ENCODE measurements at regions not wholly inside any gene's neighbourhood (a gene's known extent, or its start where the extent isn't known, plus 50 kb on each side); places are given as distances from the start of the nearest gene placed in this dataset.
"Not testable (repeated sequence)": the region's sequence is repeated elsewhere in the genome, so short reads cannot be mapped to it uniquely, and the experiment has no call there.

GRCh38 chr11:134858783-134859480 is 446.9 kb upstream of the B3GAT1 start:
- Mint-ChIP-seq H3K4me1 (ENCODE audit: low read depth) (no peaks in the 10 kb centered on the region), H3K9me3 (no peaks in the 10 kb centered on the region), H3K36me3 (ENCODE audit: low read depth) (no peaks in the 10 kb centered on the region), H3K27ac (no peak overlapping the region), H3K27me3 (peaks cover 21% of the 10 kb centered on the region), H3K4me3 (no peak overlapping the region)
- no peak for DNase-seq

GRCh38 chr11:134857035-134857434 is 445.0 kb upstream of the B3GAT1 start:
- Mint-ChIP-seq H3K36me3 (ENCODE audit: low read depth) (no peaks in the 10 kb centered on the region), H3K4me3 (no peak overlapping the region), H3K27ac (no peak overlapping the region), H3K27me3 (peaks cover 30% of the 10 kb centered on the region), H3K9me3 (no peaks in the 10 kb centered on the region), H3K4me1 (ENCODE audit: low read depth) (no peaks in the 10 kb centered on the region)
- no peak for DNase-seq

GRCh38 chr11:134856056-134856971 is 444.3 kb upstream of the B3GAT1 start:
- DNase-seq = no peak
- H3K27ac Mint-ChIP-seq = no peak overlapping the region
- no peaks in the 10 kb centered on the region for H3K4me1 Mint-ChIP-seq (ENCODE audit: low read depth)
- H3K4me3 Mint-ChIP-seq = no peak overlapping the region
- H3K27me3 Mint-ChIP-seq = peaks cover 29% of the 10 kb centered on the region
- H3K9me3 Mint-ChIP-seq = no peaks in the 10 kb centered on the region
- no peaks in the 10 kb centered on the region for H3K36me3 Mint-ChIP-seq (ENCODE audit: low read depth)

- no peak for DNase-seq
- Mint-ChIP-seq H3K36me3 (ENCODE audit: low read depth) (no peaks in the 10 kb centered on the region), H3K4me1 (ENCODE audit: low read depth) (no peaks in the 10 kb centered on the region), H3K27me3 (peaks cover 26% of the 10 kb centered on the region), H3K4me3 (no peak overlapping the region), H3K9me3 (no peaks in the 10 kb centered on the region), H3K27ac (no peak overlapping the region)
Measured at GRCh38 chr11:134853992-134854991, 442.2 kb upstream of the B3GAT1 start.

GRCh38 chr11:134851503-134852224 is 439.6 kb upstream of the B3GAT1 start:
- H3K36me3 Mint-ChIP-seq (ENCODE audit: low read depth); DNase-seq; H3K27ac Mint-ChIP-seq; H3K9me3 Mint-ChIP-seq; H3K4me1 Mint-ChIP-seq (ENCODE audit: low read depth); H3K4me3 Mint-ChIP-seq: not testable (repeated sequence)
- H3K27me3 Mint-ChIP-seq = peaks cover 26% of the 10 kb centered on the region

GRCh38 chr11:134850566-134850965 is 438.5 kb upstream of the B3GAT1 start:
- peaks cover 18% of the 10 kb centered on the region for H3K27me3 Mint-ChIP-seq
- DNase-seq = no peak
- H3K9me3 Mint-ChIP-seq = no peaks in the 10 kb centered on the region
- no peak overlapping the region for H3K27ac Mint-ChIP-seq
- H3K4me3 Mint-ChIP-seq = no peak overlapping the region
- H3K4me1 Mint-ChIP-seq (ENCODE audit: low read depth) = no peaks in the 10 kb centered on the region
- H3K36me3 Mint-ChIP-seq (ENCODE audit: low read depth) = no peaks in the 10 kb centered on the region

GRCh38 chr11:134849833-134850232 is 437.8 kb upstream of the B3GAT1 start:
- no peak overlapping the region for H3K4me3 Mint-ChIP-seq
- H3K4me1 Mint-ChIP-seq (ENCODE audit: low read depth) = no peaks in the 10 kb centered on the region
- no peak overlapping the region for H3K27ac Mint-ChIP-seq
- DNase-seq = no peak
- peaks cover 16% of the 10 kb centered on the region for H3K27me3 Mint-ChIP-seq
- no peaks in the 10 kb centered on the region for H3K36me3 Mint-ChIP-seq (ENCODE audit: low read depth)
- no peaks in the 10 kb centered on the region for H3K9me3 Mint-ChIP-seq

- H3K27ac Mint-ChIP-seq = no peak overlapping the region
- no peak for DNase-seq
- H3K9me3 Mint-ChIP-seq = no peaks in the 10 kb centered on the region
- H3K4me3 Mint-ChIP-seq = no peak overlapping the region
- H3K36me3 Mint-ChIP-seq (ENCODE audit: low read depth) = no peaks in the 10 kb centered on the region
- H3K27me3 Mint-ChIP-seq = peaks cover 18% of the 10 kb centered on the region
- H3K4me1 Mint-ChIP-seq (ENCODE audit: low read depth) = no peaks in the 10 kb centered on the region
Measured at GRCh38 chr11:134847083-134847715, 435.2 kb upstream of the B3GAT1 start.

GRCh38 chr11:134846328-134847082 is 434.5 kb upstream of the B3GAT1 start:
- Mint-ChIP-seq H3K27me3 (peaks cover 22% of the 10 kb centered on the region), H3K27ac (no peak overlapping the region), H3K36me3 (ENCODE audit: low read depth) (no peaks in the 10 kb centered on the region), H3K4me1 (ENCODE audit: low read depth) (no peaks in the 10 kb centered on the region), H3K9me3 (no peaks in the 10 kb centered on the region), H3K4me3 (no peak overlapping the region)
- DNase-seq = no peak

- Mint-ChIP-seq H3K4me3 (no peak overlapping the region), H3K27me3 (peaks cover 30% of the 10 kb centered on the region), H3K27ac (no peak overlapping the region), H3K4me1 (ENCODE audit: low read depth) (no peaks in the 10 kb centered on the region), H3K36me3 (ENCODE audit: low read depth) (no peaks in the 10 kb centered on the region), H3K9me3 (no peaks in the 10 kb centered on the region)
- DNase-seq = no peak
Measured at GRCh38 chr11:134845474-134846327, 433.7 kb upstream of the B3GAT1 start.

GRCh38 chr11:134844838-134845237 is 432.8 kb upstream of the B3GAT1 start:
- Mint-ChIP-seq H3K4me1 (ENCODE audit: low read depth) (no peaks in the 10 kb centered on the region), H3K9me3 (no peaks in the 10 kb centered on the region), H3K36me3 (ENCODE audit: low read depth) (no peaks in the 10 kb centered on the region), H3K4me3 (no peak overlapping the region), H3K27me3 (peaks cover 37% of the 10 kb centered on the region), H3K27ac (no peak overlapping the region)
- DNase-seq = no peak

- no peaks in the 10 kb centered on the region for H3K36me3 Mint-ChIP-seq (ENCODE audit: low read depth)
- H3K9me3 Mint-ChIP-seq = no peaks in the 10 kb centered on the region
- no peaks in the 10 kb centered on the region for H3K4me1 Mint-ChIP-seq (ENCODE audit: low read depth)
- H3K27ac Mint-ChIP-seq = no peak overlapping the region
- H3K4me3 Mint-ChIP-seq = no peak overlapping the region
- H3K27me3 Mint-ChIP-seq = peaks cover 37% of the 10 kb centered on the region
- no peak for DNase-seq
Measured at GRCh38 chr11:134843735-134844134, 431.7 kb upstream of the B3GAT1 start.

Measured in activated T-cell treated with anti-CD3 and anti-CD28 coated beads, Interleukin-2, amount 50 U/mL, for 24 hours (primary cell).